HL-60 (cell line): ENCODE measurements at regions not wholly inside any gene's neighbourhood (a gene's known extent, or its start where the extent isn't known, plus 50 kb on each side); places are given as distances from the start of the nearest gene placed in this dataset.

Experiments used
- DNase-seq, 2 experiments: peaks; one replicate each; pipeline ENCODE4 v3.0.0-alpha.2; 2010 to 2020; ENCODE audit warnings: low read depth in 1 of 2, low spot score in 1 of 2
- H3K27ac ChIP-seq: fragments of 250-450 bp; sonication (Bioruptor Pico); replicated peaks from 2 replicates; pipeline ENCODE4 v1.5.1; 2020; ENCODE audit warnings: mild to moderate bottlenecking, moderate library complexity
- H3K27me3 ChIP-seq: fragments of 250-450 bp; sonication (Bioruptor Pico); 2 replicates; pipeline ENCODE4 v1.5.1; 2021; ENCODE audit warnings: mild to moderate bottlenecking, moderate library complexity; ENCODE audit not compliant: insufficient read depth, poor library complexity, severe bottlenecking
- H3K4me3 ChIP-seq: replicated peaks from 2 replicates; pipeline ENCODE4 v1.5.1; 2011; ENCODE audit warnings: mild to moderate bottlenecking, control low read depth, low read length; ENCODE audit not compliant: insufficient read depth
- CTCF ChIP-seq: IDR thresholded peaks from one replicate; pipeline ENCODE4 v1.5.1; 2011; ENCODE audit warnings: low read length, control low read depth, inconsistent platforms; ENCODE audit not compliant: insufficient read depth
- GABPA ChIP-seq: IDR thresholded peaks from 2 replicates; pipeline ENCODE4 v1.6.1; 2012; ENCODE audit warnings: low read depth
- POLR2AphosphoS5 ChIP-seq: IDR thresholded peaks from 2 replicates; pipeline ENCODE4 v1.6.1; 2012; ENCODE audit warnings: low read depth
- REST ChIP-seq: IDR thresholded peaks from 2 replicates; pipeline ENCODE4 v1.6.1; 2012; ENCODE audit warnings: low read depth; ENCODE audit not compliant: insufficient replicate concordance
- SPI1 ChIP-seq: IDR thresholded peaks from 2 replicates; pipeline ENCODE4 v1.6.1; 2012; ENCODE audit warnings: low read depth, mild to moderate bottlenecking, borderline replicate concordance

- Histone ChIP-seq H3K27me3 (no peaks in the 10 kb centered on the region), H3K4me3 (no peak overlapping the region), H3K27ac (no peak overlapping the region)
- TF ChIP-seq REST = no peak
- no peak for TF ChIP-seq SPI1
- TF ChIP-seq GABPA = no peak
- no peak for TF ChIP-seq POLR2AphosphoS5
- no peak for TF ChIP-seq CTCF
- DNase-seq = no peak
These were observed 1196.9 kb upstream of the C9orf72 start for GRCh38 chr9:28770226-28770625.

GRCh38 chr9:28770827-28771226 lies 1197.5 kb upstream of the C9orf72 start:
- no peak for DNase-seq
- Histone ChIP-seq H3K4me3 (no peak overlapping the region), H3K27ac (no peak overlapping the region), H3K27me3 (no peaks in the 10 kb centered on the region)
- no peak for TF ChIP-seq SPI1
- TF ChIP-seq POLR2AphosphoS5 = no peak
- no peak for TF ChIP-seq REST
- TF ChIP-seq CTCF = no peak
- TF ChIP-seq GABPA = no peak

GRCh38 chr9:28774433-28775235 lies 1201.4 kb upstream of the C9orf72 start:
- Histone ChIP-seq H3K27ac (no peak overlapping the region), H3K4me3 (no peak overlapping the region), H3K27me3 (no peaks in the 10 kb centered on the region)
- TF ChIP-seq SPI1 (no peak), POLR2AphosphoS5 (no peak), CTCF (no peak), REST (no peak)
- no peak for DNase-seq
